GM12891 (cell line): ENCODE measurements at regions not wholly inside any gene's neighbourhood (a gene's known extent, or its start where the extent isn't known, plus 50 kb on each side); places are given as distances from the start of the nearest gene placed in this dataset.

Experiments
- DNase-seq: peaks from one replicate; pipeline ENCODE4 v3.0.0; 2011; ENCODE audit warnings: low spot score; ENCODE audit not compliant: insufficient read length
- FAIRE-seq: peaks from 2 replicates; lab custom pipeline; 2011; peaks lifted over from hg19 to GRCh38; lab: Jason Lieb, UNC
- PAX5 ChIP-seq: IDR thresholded peaks from 2 replicates; pipeline ENCODE4 v1.6.1; 2011; ENCODE audit warnings: low read length, moderate library complexity, mild to moderate bottlenecking; ENCODE audit not compliant: insufficient read depth, severe bottlenecking
- POLR2A ChIP-seq: IDR thresholded peaks from 2 replicates; pipeline ENCODE4 v1.6.1; 2011; ENCODE audit warnings: low read depth, low read length, control low read depth
- POLR2AphosphoS5 ChIP-seq: IDR thresholded peaks from 2 replicates; pipeline ENCODE4 v1.6.1; 2011; ENCODE audit warnings: low read depth, low read length, control low read depth
- POU2F2 ChIP-seq: IDR thresholded peaks from 2 replicates; pipeline ENCODE4 v1.6.1; 2011; ENCODE audit warnings: low read depth, mild to moderate bottlenecking, control low read depth, low read length, moderate library complexity
- SPI1 ChIP-seq: IDR thresholded peaks from 2 replicates; pipeline ENCODE4 v1.6.1; 2011; ENCODE audit warnings: low read depth, low read length, control low read depth
- TAF1 ChIP-seq: IDR thresholded peaks from 2 replicates; pipeline ENCODE4 v1.6.1; 2011; ENCODE audit warnings: low read depth, low read length, control low read depth

DNA sequence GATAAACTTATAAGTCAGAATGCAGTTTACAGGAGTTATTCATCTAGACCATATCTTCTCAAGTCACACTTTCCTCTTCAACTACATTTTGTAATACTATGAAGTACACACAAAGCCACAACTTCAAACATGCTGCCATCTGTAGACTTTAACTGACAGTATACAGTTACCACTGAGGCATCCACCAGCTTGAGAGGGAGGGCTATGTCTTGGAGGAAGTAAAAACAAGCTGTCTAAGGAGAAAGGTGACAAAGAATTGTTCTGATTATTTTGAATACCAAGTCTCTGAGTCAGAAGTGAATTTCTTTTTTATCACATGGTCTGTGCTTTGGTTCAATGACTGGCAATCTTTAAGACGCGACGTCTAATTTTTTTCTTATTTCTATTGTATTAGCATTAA lies 97.6 kb upstream of the CDH10 start:
- TF ChIP-seq POLR2AphosphoS5: no peak
- TF ChIP-seq PAX5: no peak
- no peak for TF ChIP-seq POLR2A
- no peak for TF ChIP-seq SPI1
- no peak for TF ChIP-seq POU2F2
- TF ChIP-seq TAF1: no peak
- FAIRE-seq: no peak
- no peak for DNase-seq

DNA sequence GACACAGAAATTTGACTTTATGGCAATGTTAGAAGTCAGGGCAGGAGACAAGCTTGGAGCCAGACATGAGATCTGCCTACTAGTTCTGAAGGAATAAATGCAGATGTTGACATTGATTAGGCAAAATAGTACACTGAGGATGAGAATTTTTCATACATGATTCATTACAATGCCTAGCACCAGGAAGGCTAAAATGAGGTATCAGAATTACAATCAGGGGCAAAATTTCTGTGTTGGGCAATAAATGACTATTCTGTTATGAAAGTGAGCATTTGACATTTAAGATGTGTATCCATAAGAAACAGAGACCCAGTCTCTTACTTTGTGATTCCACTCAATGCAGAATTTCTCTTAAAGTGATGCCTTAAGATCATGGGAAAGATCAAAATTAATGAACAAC lies 92.4 kb upstream of the CDH10 start:
- no peak for FAIRE-seq
- TF ChIP-seq POU2F2 (no peak), POLR2A (no peak)
- DNase-seq: no peak

DNA sequence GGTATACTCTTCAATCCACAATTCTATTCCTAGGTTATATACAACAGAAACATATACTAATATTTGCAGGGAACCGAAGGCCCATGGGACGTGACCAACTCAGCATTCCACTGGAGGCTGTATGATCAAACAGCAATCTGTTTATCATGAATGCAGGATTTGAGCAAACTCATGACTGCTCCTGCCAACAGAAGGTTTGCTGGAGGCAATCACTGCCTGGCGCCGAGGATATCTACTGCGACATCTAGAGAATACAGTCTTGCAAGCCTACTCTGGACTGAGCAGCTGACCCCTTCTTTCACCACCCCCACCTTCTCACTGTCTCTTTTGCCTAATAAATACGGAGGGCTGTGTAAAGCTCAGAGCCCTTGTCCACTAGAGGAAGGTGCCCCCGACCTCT lies 90.5 kb upstream of the CDH10 start:
- TF ChIP-seq SPI1 (no peak), TAF1 (no peak), POLR2A (no peak), POU2F2 (no peak), PAX5 (no peak), POLR2AphosphoS5 (no peak)
- DNase-seq (no peak), FAIRE-seq (no peak)

DNA sequence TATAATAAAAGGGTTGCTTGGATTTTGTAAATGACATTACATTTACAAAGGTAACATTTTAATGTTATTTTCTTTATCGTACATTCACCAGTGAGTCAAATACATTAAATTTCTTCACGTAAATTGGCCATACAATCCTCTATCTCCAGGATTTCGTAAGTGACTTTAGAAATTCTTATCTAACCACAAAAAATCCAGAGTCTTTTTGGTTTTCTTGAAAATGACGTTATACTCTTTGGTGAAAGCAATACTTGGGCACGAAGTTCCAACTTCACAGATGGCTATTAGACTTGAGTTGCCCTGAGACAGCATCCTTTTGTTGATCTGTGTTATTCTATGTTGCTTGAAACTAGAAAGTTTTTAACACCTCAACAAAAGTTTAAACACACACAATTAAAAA lies 87.4 kb upstream of the CDH10 start:
- FAIRE-seq: no peak
- no peak for DNase-seq
- no peak for TF ChIP-seq TAF1
- no peak for TF ChIP-seq PAX5
- TF ChIP-seq POLR2A: no peak
- TF ChIP-seq POLR2AphosphoS5: no peak
- TF ChIP-seq SPI1: no peak
- TF ChIP-seq POU2F2: no peak

DNA sequence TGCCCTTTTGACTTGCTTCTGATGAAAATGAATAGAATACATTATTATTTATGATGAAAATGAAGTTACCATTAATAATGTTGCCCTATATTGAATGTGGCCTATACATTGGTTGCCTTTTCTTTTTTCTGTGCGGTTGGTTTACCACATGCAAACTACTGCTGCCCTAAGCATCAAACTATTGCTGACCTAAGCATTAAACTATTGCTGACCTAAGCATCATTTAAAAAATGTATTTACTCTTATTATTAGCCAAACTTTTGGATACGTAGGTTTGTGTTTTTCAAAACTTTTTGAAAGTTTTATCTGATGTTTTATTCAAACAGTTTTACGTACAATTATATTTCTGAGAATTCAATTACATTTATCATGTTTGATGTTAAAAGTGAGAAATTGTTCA lies 76.0 kb upstream of the CDH10 start:
- DNase-seq (no peak), FAIRE-seq (no peak)
- TF ChIP-seq SPI1 (no peak), TAF1 (no peak), POLR2AphosphoS5 (no peak), POU2F2 (no peak), PAX5 (no peak), POLR2A (no peak)

DNA sequence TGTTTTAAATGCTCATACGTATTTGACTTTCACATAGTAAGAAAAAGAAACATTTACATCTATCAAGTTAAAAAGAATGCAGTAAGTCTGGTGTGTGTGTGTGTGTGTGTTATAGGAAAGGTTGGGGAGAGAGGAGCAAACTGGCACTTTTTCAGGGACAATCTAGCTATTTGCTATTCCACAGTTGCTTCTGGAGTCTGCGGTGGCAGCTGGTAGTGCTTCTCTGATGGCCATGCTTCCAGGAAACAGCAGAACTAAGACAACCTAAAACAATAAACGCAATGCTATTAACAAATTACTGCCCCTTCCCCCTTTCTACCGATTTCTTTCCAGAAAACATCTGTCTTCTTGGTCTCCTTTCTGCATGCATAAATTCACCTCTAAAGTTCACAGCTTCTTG lies 70.0 kb upstream of the CDH10 start:
- no peak for TF ChIP-seq POU2F2
- TF ChIP-seq TAF1: no peak
- TF ChIP-seq SPI1: no peak
- TF ChIP-seq POLR2A: no peak
- TF ChIP-seq POLR2AphosphoS5: no peak
- FAIRE-seq (no peak), DNase-seq (no peak)

DNA sequence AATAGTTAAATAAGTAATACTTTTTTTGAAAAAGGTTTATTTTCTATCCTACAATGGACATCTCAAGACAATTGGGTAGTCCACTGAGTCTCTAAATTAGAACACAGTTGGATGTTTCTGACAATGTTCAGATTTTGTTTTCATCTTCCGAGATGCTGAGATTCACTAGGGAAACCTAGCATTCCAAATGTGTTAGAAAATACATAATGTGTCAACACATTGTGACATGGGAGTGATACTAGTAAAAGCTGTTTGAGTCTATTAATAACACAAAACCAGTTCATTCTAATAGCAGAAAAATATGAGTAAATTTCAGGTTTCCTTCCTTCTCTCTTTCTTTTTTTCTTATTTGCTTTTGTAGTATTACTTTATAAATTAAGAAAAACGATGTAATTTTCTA lies 68.2 kb upstream of the CDH10 start:
- FAIRE-seq (no peak), DNase-seq (no peak)
- TF ChIP-seq SPI1: no peak
- no peak for TF ChIP-seq PAX5
- no peak for TF ChIP-seq POU2F2
- no peak for TF ChIP-seq POLR2AphosphoS5
- TF ChIP-seq POLR2A: no peak
- TF ChIP-seq TAF1: no peak

DNA sequence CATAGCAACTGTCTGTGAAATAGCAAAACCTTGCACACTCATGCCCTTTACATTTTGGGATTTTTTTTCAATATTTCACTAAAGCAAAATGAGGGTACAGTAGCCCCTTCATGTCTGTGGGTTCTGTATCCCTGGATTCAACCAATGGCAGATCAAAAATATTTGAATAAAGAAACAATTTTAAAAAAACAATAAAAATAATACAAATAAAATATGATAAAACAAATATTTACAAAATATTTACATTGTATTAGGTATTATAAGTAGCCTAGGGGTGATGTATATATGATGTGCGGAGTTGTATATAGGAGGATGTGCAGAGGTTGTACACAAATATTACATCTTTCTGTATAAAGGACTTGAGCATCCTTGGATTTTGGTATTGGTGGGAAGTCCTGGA lies 67.3 kb upstream of the CDH10 start:
- TF ChIP-seq POU2F2: no peak
- TF ChIP-seq SPI1: no peak
- no peak for TF ChIP-seq POLR2AphosphoS5
- no peak for TF ChIP-seq TAF1
- no peak for TF ChIP-seq PAX5
- no peak for TF ChIP-seq POLR2A
- no peak for FAIRE-seq
- no peak for DNase-seq

DNA sequence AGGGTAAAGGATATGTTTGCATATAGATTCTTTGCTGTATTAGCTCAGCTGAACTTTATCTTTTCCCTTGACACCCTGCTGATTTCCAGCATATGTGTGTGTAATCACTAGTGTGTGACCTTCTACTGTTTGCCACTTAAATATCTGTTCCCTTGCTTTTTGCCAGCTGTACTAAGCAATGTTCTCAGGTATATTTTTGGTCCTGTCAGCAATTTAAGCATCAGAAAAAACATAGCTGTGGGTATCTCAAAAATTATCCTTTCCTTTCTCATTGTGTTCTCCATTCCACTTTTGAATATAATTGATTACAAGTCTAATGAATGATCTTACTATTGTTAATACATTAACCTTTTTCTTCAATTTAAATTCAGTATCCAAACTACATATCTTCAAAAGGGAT lies 59.2 kb upstream of the CDH10 start:
- DNase-seq (no peak), FAIRE-seq (no peak)
- TF ChIP-seq POLR2AphosphoS5: no peak
- no peak for TF ChIP-seq PAX5
- TF ChIP-seq POU2F2: no peak
- TF ChIP-seq TAF1: no peak
- no peak for TF ChIP-seq SPI1
- no peak for TF ChIP-seq POLR2A
